ENCODE measurements at regions not wholly inside any gene's neighbourhood (a gene's known extent, or its start where the extent isn't known, plus 50 kb on each side); places are given as distances from the start of the nearest gene placed in this dataset.
A peak's percentile ranks its signal among the peaks of the same experiment; 100 is the strongest.
"Not testable (repeated sequence)": the region's sequence is repeated elsewhere in the genome, so short reads cannot be mapped to it uniquely, and the experiment has no call there.

- no peak for DNase-seq
These were observed 85.7 kb downstream of the BTG1 start for GRCh38 chr12:92059960-92060359.

- no peak for DNase-seq
These were observed 87.0 kb downstream of the BTG1 start for GRCh38 chr12:92058664-92059063.

GRCh38 chr12:92056756-92057155, 88.9 kb downstream of the BTG1 start:
- not testable (repeated sequence) for DNase-seq

GRCh38 chr12:92056290-92056689, 89.4 kb downstream of the BTG1 start:
- no peak for DNase-seq

- DNase-seq: peak; percentile 51
These were observed 89.8 kb downstream of the BTG1 start for GRCh38 chr12:92055877-92056276.

GRCh38 chr12:92051441-92051840, 94.2 kb downstream of the BTG1 start:
- DNase-seq: no peak

- no peak for DNase-seq
These were observed 96.2 kb downstream of the BTG1 start for GRCh38 chr12:92049403-92049802.

GRCh38 chr12:92047393-92047826, 98.2 kb downstream of the BTG1 start:
- no peak for DNase-seq

GRCh38 chr12:92046557-92047392, 98.9 kb downstream of the BTG1 start:
- DNase-seq: no peak

GRCh38 chr12:92045852-92046251, 99.8 kb downstream of the BTG1 start:
- no peak for DNase-seq

GRCh38 chr12:92044435-92044834, 101.2 kb downstream of the BTG1 start:
- no peak for DNase-seq

- DNase-seq: no peak
These were observed 102.7 kb downstream of the BTG1 start for GRCh38 chr12:92042791-92043531.

- no peak for DNase-seq
These were observed 103.9 kb downstream of the BTG1 start for GRCh38 chr12:92041742-92042141.

- no peak for DNase-seq
These were observed 106.6 kb downstream of the BTG1 start for GRCh38 chr12:92039046-92039445.

- DNase-seq: no peak
These were observed 107.2 kb downstream of the BTG1 start for GRCh38 chr12:92038476-92038875.

GRCh38 chr12:92036771-92037453, 108.7 kb downstream of the BTG1 start:
- DNase-seq: no peak

GRCh38 chr12:92036061-92036620, 109.5 kb downstream of the BTG1 start:
- no peak for DNase-seq

GRCh38 chr12:92035477-92035876, 110.2 kb downstream of the BTG1 start:
- no peak for DNase-seq

- DNase-seq: peak; percentile 59
These were observed 110.7 kb downstream of the BTG1 start for GRCh38 chr12:92034858-92035401.

GRCh38 chr12:92034083-92034482, 111.6 kb downstream of the BTG1 start:
- DNase-seq: no peak

- no peak for DNase-seq
These were observed 112.7 kb downstream of the BTG1 start for GRCh38 chr12:92032965-92033364.

GRCh38 chr12:92032101-92032500, 113.5 kb downstream of the BTG1 start:
- DNase-seq: no peak

- DNase-seq: peak; percentile 52
These were observed 115.0 kb downstream of the BTG1 start for GRCh38 chr12:92030618-92031017.

Data from activated T-cell treated with anti-CD3 and anti-CD28 coated beads, Interleukin-2, amount 50 U/mL, for 1 hour (primary cell).